H1 (cell line): ENCODE measurements at regions not wholly inside any gene's neighbourhood (a gene's known extent, or its start where the extent isn't known, plus 50 kb on each side); places are given as distances from the start of the nearest gene placed in this dataset.

Source experiments
- CEBPB ChIP-seq: IDR thresholded peaks from 2 replicates; pipeline ENCODE4 v1.6.1; 2012; ENCODE audit warnings: low read depth, low read length
- CHD2 ChIP-seq: IDR thresholded peaks from 2 replicates; pipeline ENCODE4 v1.6.1; 2012; ENCODE audit warnings: low read length, improper control_type of control experiment
- CTCF ChIP-seq, 3 experiments: IDR thresholded peaks; 1 replicate in 2 of 3; 2 replicates in 1 of 3; pipeline versions ENCODE4 v1.5.1 to v1.6.1; 2011; ENCODE audit warnings: low read length in 3 of 3, mild to moderate bottlenecking in 3 of 3, inconsistent platforms in 2 of 3, low read depth in 1 of 3, moderate library complexity in 1 of 3; ENCODE audit not compliant: insufficient read depth in 1 of 3; ENCODE audit errors: control extremely low read depth in 1 of 3
- EP300 ChIP-seq, 2 experiments: IDR thresholded peaks; 1 replicate in 1 of 2; 2 replicates in 1 of 2; pipeline ENCODE4 v1.6.1; 2011 to 2012; ENCODE audit warnings: low read depth in 2 of 2, low read length in 2 of 2, mild to moderate bottlenecking in 2 of 2, borderline replicate concordance in 1 of 2, inconsistent platforms in 1 of 2, moderate library complexity in 1 of 2
- KDM1A ChIP-seq: fragments of 200-600, 300-600 bp; sonication (generic); IDR thresholded peaks from 2 replicates; pipeline ENCODE4 v1.7.1; 2016; ENCODE audit warnings: mild to moderate bottlenecking, low read length, borderline replicate concordance
- NRF1 ChIP-seq: IDR thresholded peaks from 2 replicates; pipeline ENCODE4 v1.6.1; 2011; ENCODE audit warnings: mild to moderate bottlenecking, low read depth, low read length, improper control_type of control experiment
- POLR2A ChIP-seq, 2 experiments: IDR thresholded peaks; 1 replicate in 1 of 2; 2 replicates in 1 of 2; pipeline ENCODE4 v1.6.1; 2011; ENCODE audit warnings: low read depth in 2 of 2, low read length in 2 of 2, mild to moderate bottlenecking in 2 of 2; ENCODE audit errors: control extremely low read depth in 1 of 2
- USF2 ChIP-seq: IDR thresholded peaks from 2 replicates; pipeline ENCODE4 v1.6.1; 2011; ENCODE audit warnings: low read length, improper control_type of control experiment
- YY1 ChIP-seq: IDR thresholded peaks from 2 replicates; pipeline ENCODE4 v1.6.1; 2011; ENCODE audit warnings: low read depth, mild to moderate bottlenecking, low read length
- ZNF274 ChIP-seq: IDR thresholded peaks from 2 replicates; pipeline ENCODE4 v1.7.0; 2012; ENCODE audit warnings: low read length, borderline replicate concordance; ENCODE audit errors: extremely low read depth

- TF ChIP-seq CTCF (IDR thresholded peaks at IDR 0.05; ENCODE audit: control extremely low read depth in 1 of 3, insufficient read depth in 1 of 3, low read depth in 1 of 3, low read length in 3 of 3) = no peak
- no peak for TF ChIP-seq EP300 (IDR thresholded peaks at IDR 0.05; ENCODE audit: borderline replicate concordance in 1 of 2, low read depth in 2 of 2, low read length in 2 of 2)
- no peak for TF ChIP-seq KDM1A
- TF ChIP-seq YY1 = no peak
- no peak for TF ChIP-seq POLR2A (IDR thresholded peaks at IDR 0.05; ENCODE audit: control extremely low read depth in 1 of 2, low read depth in 2 of 2, low read length in 2 of 2)
- no peak for TF ChIP-seq CEBPB
- TF ChIP-seq USF2 = no peak
- TF ChIP-seq CHD2 = no peak
- no peak for TF ChIP-seq ZNF274
- no peak for TF ChIP-seq NRF1
Observed at GRCh38 chr4:128410037-128410436, 122.4 kb upstream of the PGRMC2 start.
